ENCODE measurements at regions not wholly inside any gene's neighbourhood (a gene's known extent, or its start where the extent isn't known, plus 50 kb on each side); places are given as distances from the start of the nearest gene placed in this dataset.

GRCh38 chr11:86722748-86723147 lies 50.3 kb upstream of the ME3 start:
- TF ChIP-seq CTCF (IDR thresholded peaks at IDR 0.05) (no peak), POLR2A (IDR thresholded peaks at IDR 0.05) (no peak)

Measured in transverse colon (tissue), 3 donors.